DMS79 treated with DMSO at 0.1 percent for 48 hours (cell line): ENCODE measurements at regions not wholly inside any gene's neighbourhood (a gene's known extent, or its start where the extent isn't known, plus 50 kb on each side); places are given as distances from the start of the nearest gene placed in this dataset.

Source experiments
- DNase-seq: peaks from one replicate; lab custom pipeline; 2025; lab: John Stamatoyannopoulos, UW

GRCh38 chr16:85459529-85460251 lies 153.4 kb upstream of the GSE1 start:
- DNase-seq = no peak

- peak; percentile 79 for DNase-seq
Observed at GRCh38 chr16:85460252-85461021, 152.7 kb upstream of the GSE1 start.

- peak; percentile 79 for DNase-seq
Observed at GRCh38 chr16:85461022-85461813, 151.9 kb upstream of the GSE1 start.

- DNase-seq = peak; percentile 72
Observed at GRCh38 chr16:85461814-85462713, 151.1 kb upstream of the GSE1 start.

- DNase-seq = no peak
Observed at GRCh38 chr16:85462714-85463611, 150.2 kb upstream of the GSE1 start.

- DNase-seq = peak; percentile 9
Observed at GRCh38 chr16:85463672-85464382, 149.3 kb upstream of the GSE1 start.

GRCh38 chr16:85464383-85465305 lies 148.5 kb upstream of the GSE1 start:
- DNase-seq = peak; percentile 79

- peak; percentile 42 for DNase-seq
Observed at GRCh38 chr16:85465328-85466303, 147.5 kb upstream of the GSE1 start.

GRCh38 chr16:85466304-85466700 lies 146.8 kb upstream of the GSE1 start:
- no peak for DNase-seq

- DNase-seq = no peak
Observed at GRCh38 chr16:85466989-85467388, 146.1 kb upstream of the GSE1 start.

- no peak for DNase-seq
Observed at GRCh38 chr16:85469929-85470590, 143.1 kb upstream of the GSE1 start.

- no peak for DNase-seq
Observed at GRCh38 chr16:85470873-85471272, 142.2 kb upstream of the GSE1 start.

- peak; percentile 72 for DNase-seq
Observed at GRCh38 chr16:85471469-85472431, 141.4 kb upstream of the GSE1 start.

GRCh38 chr16:85472514-85472913 lies 140.6 kb upstream of the GSE1 start:
- DNase-seq = no peak

GRCh38 chr16:85473323-85473722 lies 139.8 kb upstream of the GSE1 start:
- peak; percentile 4 for DNase-seq
